EL (cell line): ENCODE measurements at regions not wholly inside any gene's neighbourhood (a gene's known extent, or its start where the extent isn't known, plus 50 kb on each side); places are given as distances from the start of the nearest gene placed in this dataset.
A peak's percentile ranks its signal among the peaks of the same experiment; 100 is the strongest.

Source experiments
- DNase-seq: peaks from one replicate; pipeline ENCODE4 v3.0.0-alpha.2; 2016

GRCh38 chr17:34825102-34825501 lies 136.2 kb downstream of the CCT6B start:
- DNase-seq: no peak

GRCh38 chr17:34823023-34823422 lies 138.2 kb downstream of the CCT6B start:
- no peak for DNase-seq

- DNase-seq: no peak
Observed at GRCh38 chr17:34822007-34822739, 139.1 kb downstream of the CCT6B start.

- DNase-seq: peak; percentile 18
Observed at GRCh38 chr17:34820922-34821321, 140.3 kb downstream of the CCT6B start.

- DNase-seq: no peak
Observed at GRCh38 chr17:34820248-34820801, 140.9 kb downstream of the CCT6B start.

- DNase-seq: no peak
Observed at GRCh38 chr17:34817252-34818035, 143.8 kb downstream of the CCT6B start.

GRCh38 chr17:34816848-34817247 lies 144.4 kb downstream of the CCT6B start:
- no peak for DNase-seq

- no peak for DNase-seq
Observed at GRCh38 chr17:34813290-34813689, 148.0 kb downstream of the CCT6B start.

GRCh38 chr17:34811561-34811960 lies 149.7 kb downstream of the CCT6B start:
- DNase-seq: no peak

GRCh38 chr17:34800661-34801060 lies 160.6 kb downstream of the CCT6B start:
- DNase-seq: no peak

GRCh38 chr17:34799751-34800150 lies 161.5 kb downstream of the CCT6B start:
- no peak for DNase-seq

- DNase-seq: no peak
Observed at GRCh38 chr17:34798581-34798980, 162.7 kb downstream of the CCT6B start.

- DNase-seq: peak; percentile 17
Observed at GRCh38 chr17:34797720-34798119, 163.5 kb downstream of the CCT6B start.

GRCh38 chr17:34793231-34793908 lies 167.9 kb downstream of the CCT6B start:
- DNase-seq: no peak

- DNase-seq: no peak
Observed at GRCh38 chr17:34788696-34789095, 172.6 kb downstream of the CCT6B start.

GRCh38 chr17:34784526-34784925 lies 176.7 kb downstream of the CCT6B start:
- DNase-seq: no peak

- DNase-seq: no peak
Observed at GRCh38 chr17:34782271-34782670, 179.0 kb downstream of the CCT6B start.

- DNase-seq: peak; percentile 89
Observed at GRCh38 chr17:34781571-34782108, 179.6 kb downstream of the CCT6B start.

GRCh38 chr17:34781071-34781470 lies 180.2 kb downstream of the CCT6B start:
- peak; percentile 61 for DNase-seq

- no peak for DNase-seq
Observed at GRCh38 chr17:34780438-34780837, 180.8 kb downstream of the CCT6B start.

- no peak for DNase-seq
Observed at GRCh38 chr17:34776456-34777443, 184.5 kb downstream of the CCT6B start.

- DNase-seq: no peak
Observed at GRCh38 chr17:34773036-34773435, 188.2 kb downstream of the CCT6B start.
